ENCODE measurements at regions not wholly inside any gene's neighbourhood (a gene's known extent, or its start where the extent isn't known, plus 50 kb on each side); places are given as distances from the start of the nearest gene placed in this dataset.
A peak's percentile ranks its signal among the peaks of the same experiment; 100 is the strongest.

- Histone ChIP-seq H3K9me3 (no peaks in the 10 kb centered on the region), H3K4me1 (no peaks in the 10 kb centered on the region), H3K4me3 (no peak overlapping the region), H3K27ac (no peak overlapping the region), H3K27me3 (peaks cover 77 to 80% (median 79%) of the 10 kb centered on the region in 3 donors), H3K36me3 (no peaks in the 10 kb centered on the region)
- TF ChIP-seq, protein P1, sequence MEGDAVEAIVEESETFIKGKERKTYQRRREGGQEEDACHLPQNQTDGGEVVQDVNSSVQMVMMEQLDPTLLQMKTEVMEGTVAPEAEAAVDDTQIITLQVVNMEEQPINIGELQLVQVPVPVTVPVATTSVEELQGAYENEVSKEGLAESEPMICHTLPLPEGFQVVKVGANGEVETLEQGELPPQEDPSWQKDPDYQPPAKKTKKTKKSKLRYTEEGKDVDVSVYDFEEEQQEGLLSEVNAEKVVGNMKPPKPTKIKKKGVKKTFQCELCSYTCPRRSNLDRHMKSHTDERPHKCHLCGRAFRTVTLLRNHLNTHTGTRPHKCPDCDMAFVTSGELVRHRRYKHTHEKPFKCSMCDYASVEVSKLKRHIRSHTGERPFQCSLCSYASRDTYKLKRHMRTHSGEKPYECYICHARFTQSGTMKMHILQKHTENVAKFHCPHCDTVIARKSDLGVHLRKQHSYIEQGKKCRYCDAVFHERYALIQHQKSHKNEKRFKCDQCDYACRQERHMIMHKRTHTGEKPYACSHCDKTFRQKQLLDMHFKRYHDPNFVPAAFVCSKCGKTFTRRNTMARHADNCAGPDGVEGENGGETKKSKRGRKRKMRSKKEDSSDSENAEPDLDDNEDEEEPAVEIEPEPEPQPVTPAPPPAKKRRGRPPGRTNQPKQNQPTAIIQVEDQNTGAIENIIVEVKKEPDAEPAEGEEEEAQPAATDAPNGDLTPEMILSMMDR (IDR thresholded peaks at IDR 0.05 in 4 of 5, conservative IDR thresholded peaks at IDR 0.05 in 1 of 5), result no peak
- no peak for TF ChIP-seq POLR2A (IDR thresholded peaks at IDR 0.05)
- in situ Hi-C loops (cut with MboI; ENCODE audit: low sequenced_read_pairs in 4 of 4), result no loop called here
- ATAC-seq (no peak), DNase-seq (no peak)
- intact Hi-C loops (cut with DNase I; ENCODE audit: low total_unique reads), result no loop called here
Measured at GRCh38 chr6:28810659-28811053, 113.1 kb downstream of the TRIM27 start.

DNA sequence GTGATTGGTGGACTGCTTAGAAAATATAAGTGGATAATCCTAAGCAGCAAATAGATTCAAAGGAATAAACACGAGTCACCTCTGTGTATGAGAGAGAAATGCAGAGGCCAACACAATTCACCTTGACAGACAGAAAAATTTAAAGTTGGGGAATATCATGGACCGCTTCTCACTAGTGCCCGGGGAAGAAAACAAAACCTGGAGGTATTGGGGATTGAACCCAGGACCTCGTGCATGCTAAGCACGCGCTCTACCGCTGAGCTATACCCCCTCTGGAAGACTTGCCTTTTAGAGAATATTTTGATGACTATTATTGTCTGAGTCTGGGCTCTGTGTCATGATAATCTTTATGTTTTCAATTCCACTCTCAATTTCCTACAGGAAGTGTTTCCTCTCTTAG lies 111.9 kb downstream of the TRIM27 start:
- Histone ChIP-seq H3K27ac (no peak overlapping the region), H3K27me3 (peaks cover 83 to 89% (median 88%) of the 10 kb centered on the region in 3 donors), H3K4me1 (no peaks in the 10 kb centered on the region), H3K9me3 (no peaks in the 10 kb centered on the region), H3K36me3 (no peaks in the 10 kb centered on the region), H3K4me3 (no peak overlapping the region)
- DNase-seq (no peak), ATAC-seq (no peak)
- TF ChIP-seq POLR2A (IDR thresholded peaks at IDR 0.05), result no peak
- TF ChIP-seq, protein P1 (IDR thresholded peaks at IDR 0.05 in 4 of 5, conservative IDR thresholded peaks at IDR 0.05 in 1 of 5), result no peak
- in situ Hi-C loops (cut with MboI; ENCODE audit: low sequenced_read_pairs in 4 of 4), result no loop called here
- intact Hi-C loops (cut with DNase I; ENCODE audit: low total_unique reads), result no loop called here

DNA sequence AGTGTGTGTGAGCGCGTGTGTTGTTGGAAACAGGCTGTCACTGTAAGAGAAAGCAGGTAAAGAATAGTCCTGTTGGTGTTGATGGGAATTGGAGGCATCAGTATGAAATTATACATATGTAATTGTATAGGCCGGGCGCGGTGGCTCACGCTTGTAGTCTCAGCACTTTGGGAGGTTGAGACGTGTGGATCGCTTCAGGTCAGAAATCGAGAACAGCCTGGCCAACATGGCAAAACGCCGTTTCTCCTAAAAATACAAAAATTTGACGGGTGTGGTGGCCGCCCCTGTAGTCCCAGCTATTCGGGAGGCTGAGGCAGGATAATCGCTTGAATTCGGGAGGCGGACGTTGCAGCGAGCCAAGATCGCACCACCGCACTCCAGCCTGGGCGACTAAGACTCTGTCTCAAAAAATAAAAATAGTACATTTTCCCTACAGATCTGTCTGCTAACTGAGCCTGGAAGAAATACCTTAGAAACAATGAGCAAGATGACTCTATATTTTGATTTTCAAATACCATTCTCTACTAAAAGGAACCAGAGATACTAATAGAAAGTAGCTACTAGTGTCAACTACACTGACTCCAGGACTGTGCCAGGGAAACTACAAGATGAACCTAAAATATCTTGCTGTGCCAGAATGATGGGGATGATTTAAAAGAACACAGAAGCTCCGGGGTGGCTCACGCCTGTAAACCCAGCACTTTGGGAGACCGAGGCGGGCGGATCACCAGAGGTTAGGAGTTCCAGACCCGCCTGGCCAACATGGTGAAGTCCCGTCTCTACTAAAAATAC lies 110.8 kb downstream of the TRIM27 start:
- no peaks in the 10 kb centered on the region for H3K36me3 ChIP-seq
- in situ Hi-C loops (cut with MboI; ENCODE audit: low sequenced_read_pairs in 4 of 4), result no loop called here
- no peak for ATAC-seq

GRCh38 chr6:28814032-28814976 lies 109.5 kb downstream of the TRIM27 start:
- H3K36me3 ChIP-seq, result no peaks in the 10 kb centered on the region
- peak overlapping the region in 1 of 4 donors; percentile 6 for H3K4me3 ChIP-seq
- peaks cover 75 to 87% (median 84%) of the 10 kb centered on the region in 3 donors for H3K27me3 ChIP-seq
- no peaks in the 10 kb centered on the region for H3K9me3 ChIP-seq
- no peaks in the 10 kb centered on the region for H3K4me1 ChIP-seq
- TF ChIP-seq, protein P1 (IDR thresholded peaks at IDR 0.05 in 4 of 5, conservative IDR thresholded peaks at IDR 0.05 in 1 of 5), result no peak
- ATAC-seq (no peak), DNase-seq (no peak)
- H3K27ac ChIP-seq, result no peak overlapping the region
- in situ Hi-C loops (cut with MboI; ENCODE audit: low sequenced_read_pairs in 4 of 4), result no loop called here
- intact Hi-C loops (cut with DNase I; ENCODE audit: low total_unique reads), result no loop called here

More for the DNA sequence above, 110.8 kb downstream of the TRIM27 start:
- H3K9me3 ChIP-seq, result no peaks in the 10 kb centered on the region
- no peak overlapping the region for H3K4me3 ChIP-seq
- H3K4me1 ChIP-seq, result no peaks in the 10 kb centered on the region
- H3K27me3 ChIP-seq, result peaks cover 86 to 95% (median 86%) of the 10 kb centered on the region in 3 donors
- intact Hi-C loops (cut with DNase I; ENCODE audit: low total_unique reads), result no loop called here
- no peak for DNase-seq
- TF ChIP-seq, protein P1 (IDR thresholded peaks at IDR 0.05 in 4 of 5, conservative IDR thresholded peaks at IDR 0.05 in 1 of 5), result no peak
- TF ChIP-seq POLR2A (IDR thresholded peaks at IDR 0.05), result no peak
- no peak overlapping the region for H3K27ac ChIP-seq
